Stimulated activated CD4-positive, alpha-beta T cell treated with anti-CD3 and anti-CD28 coated beads, Interleukin-15, amount 100 ng/mL, for 48 hours (primary cell): ENCODE measurements at regions not wholly inside any gene's neighbourhood (a gene's known extent, or its start where the extent isn't known, plus 50 kb on each side); places are given as distances from the start of the nearest gene placed in this dataset.

ENCODE experiments used
- DNase-seq, 2 donors: peaks; one replicate each; pipeline ENCODE4 v3.0.0-alpha.2; 2020; ENCODE audit warnings: low read depth in 2 of 2

DNA sequence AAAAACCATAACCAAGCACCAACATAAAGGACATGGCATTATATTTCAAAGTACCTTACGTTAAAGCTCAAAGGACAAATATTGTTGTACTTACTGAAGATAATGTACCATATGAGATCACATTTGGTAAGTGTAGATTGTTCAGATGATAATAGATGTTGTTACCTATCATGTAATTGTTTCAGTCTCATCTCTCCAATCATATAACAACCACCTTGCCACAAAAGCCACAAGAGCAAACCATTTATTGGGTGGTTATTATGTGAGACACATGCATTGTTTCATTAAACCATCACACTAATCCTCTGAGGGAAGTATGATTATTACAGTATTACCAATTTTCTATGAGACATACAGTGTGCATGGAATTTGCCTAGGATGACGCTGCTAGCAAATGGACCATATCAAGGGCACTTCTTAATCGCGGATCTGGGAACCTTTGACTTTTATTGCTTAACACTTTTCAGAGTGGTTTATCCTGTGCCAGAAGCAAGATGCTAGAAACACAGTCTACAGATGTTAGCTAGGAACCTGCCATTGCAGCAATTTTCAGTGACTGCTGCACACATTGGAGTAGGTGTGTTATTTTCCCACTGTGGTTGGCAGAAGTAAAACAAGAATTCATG is 149.8 kb upstream of the AKIRIN2 start:
- DNase-seq = no peak

DNA sequence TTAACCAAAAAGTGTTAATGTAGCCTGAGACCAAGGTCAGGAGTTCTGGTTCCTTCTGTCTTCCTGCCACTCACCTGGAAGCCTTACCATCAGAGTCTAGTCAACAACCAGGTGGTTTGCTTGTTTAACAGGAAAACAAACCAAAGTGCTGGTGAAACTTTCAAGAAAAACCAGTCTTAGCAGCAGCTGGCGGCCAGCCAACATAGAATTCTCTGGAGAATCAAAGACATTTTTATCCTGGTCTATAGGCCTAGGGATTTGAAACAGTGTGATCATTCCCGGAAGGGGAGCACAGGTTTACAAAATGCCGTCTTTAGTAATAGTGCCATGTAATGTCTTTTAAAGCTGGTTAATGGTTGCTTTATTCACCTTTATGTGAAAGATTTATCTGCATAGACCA is 146.6 kb upstream of the AKIRIN2 start:
- DNase-seq = no peak

DNA sequence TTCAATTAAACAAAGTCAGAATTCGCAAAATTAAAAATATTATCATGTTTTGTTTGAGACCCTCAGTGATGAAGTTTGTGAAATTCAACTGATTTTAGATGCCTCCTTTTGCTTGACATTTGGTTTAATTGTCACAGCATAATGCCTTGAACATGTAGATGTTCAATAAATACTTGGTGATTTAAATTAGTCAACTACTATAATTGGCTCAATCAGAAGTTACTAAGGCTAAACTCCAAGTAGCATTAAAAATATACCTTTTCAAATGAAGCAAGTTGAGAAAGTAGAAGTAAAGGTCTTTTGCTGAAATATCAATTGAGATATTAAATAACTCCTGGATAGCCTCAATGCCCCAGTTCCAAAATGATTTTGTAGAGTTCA is 145.8 kb upstream of the AKIRIN2 start:
- DNase-seq = no peak

DNA sequence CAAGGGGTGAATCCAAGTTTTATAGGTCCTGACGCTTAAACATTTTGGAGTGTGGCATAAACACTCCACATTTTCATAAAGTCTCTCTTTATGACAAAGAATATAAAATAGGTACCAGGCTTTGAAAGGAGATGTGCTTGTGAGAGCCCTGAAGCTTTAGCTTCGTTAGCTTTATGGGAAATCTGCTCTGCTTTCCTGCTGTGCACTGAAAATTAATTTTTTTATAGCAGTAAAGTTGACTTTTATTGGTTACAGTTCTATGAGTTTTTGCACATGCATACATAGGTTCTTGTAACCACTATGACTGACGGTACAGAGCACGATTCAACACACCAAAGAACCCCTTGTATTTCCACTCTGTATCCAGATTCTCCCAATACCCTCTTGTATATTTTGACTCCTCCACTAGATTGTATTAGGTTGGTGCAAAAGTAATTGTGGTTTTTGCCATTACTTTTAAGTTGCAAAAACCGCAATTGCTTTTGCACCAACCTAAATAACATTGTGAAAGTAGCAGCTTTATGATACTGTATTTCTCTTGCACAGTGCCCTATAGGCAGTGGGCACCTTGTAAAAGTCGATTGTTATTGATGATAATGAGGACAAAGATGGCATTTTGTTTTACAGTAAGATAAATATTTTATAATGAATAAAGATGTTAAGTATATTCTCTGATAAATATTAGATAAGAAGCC is 145.2 kb upstream of the AKIRIN2 start:
- DNase-seq = no peak

DNA sequence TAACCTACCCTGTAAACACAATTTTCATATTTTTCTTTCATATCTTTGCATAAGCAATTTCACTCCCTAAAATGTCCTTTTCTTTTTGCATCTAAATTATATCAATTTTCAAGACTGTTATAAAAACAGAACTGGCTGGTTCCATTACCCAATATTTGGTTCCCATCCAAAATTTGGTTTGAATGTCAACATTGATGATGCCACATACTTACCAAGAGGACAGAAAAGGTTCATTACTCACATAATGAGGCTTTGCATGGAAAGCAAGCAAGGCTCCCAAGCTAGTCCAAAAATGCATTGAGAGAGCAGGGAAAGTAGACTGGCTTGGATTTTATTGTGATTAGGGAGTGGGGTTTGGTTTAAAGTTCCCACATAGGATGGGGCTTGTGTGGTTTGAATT is 144.4 kb upstream of the AKIRIN2 start:
- DNase-seq = no peak

DNA sequence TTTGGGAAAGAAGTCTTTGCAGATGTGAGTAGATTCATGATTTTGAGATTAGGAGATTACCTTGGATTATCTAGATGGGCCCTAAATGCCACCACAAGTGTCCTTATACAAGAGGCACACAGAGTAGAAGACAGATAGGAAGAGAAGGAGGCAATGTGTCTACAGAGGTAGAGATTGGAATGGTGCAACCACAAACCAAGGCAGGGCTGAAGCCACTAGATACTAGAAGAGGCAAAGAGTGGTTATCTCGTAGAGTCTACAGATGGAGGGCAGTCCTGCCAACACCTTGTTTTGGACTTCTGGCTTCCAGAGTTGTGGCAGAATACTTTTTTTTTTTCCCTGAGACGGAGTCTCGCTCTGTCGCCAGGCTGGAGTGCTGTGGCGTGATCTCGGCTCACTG is 138.3 kb upstream of the AKIRIN2 start:
- DNase-seq = no peak

DNA sequence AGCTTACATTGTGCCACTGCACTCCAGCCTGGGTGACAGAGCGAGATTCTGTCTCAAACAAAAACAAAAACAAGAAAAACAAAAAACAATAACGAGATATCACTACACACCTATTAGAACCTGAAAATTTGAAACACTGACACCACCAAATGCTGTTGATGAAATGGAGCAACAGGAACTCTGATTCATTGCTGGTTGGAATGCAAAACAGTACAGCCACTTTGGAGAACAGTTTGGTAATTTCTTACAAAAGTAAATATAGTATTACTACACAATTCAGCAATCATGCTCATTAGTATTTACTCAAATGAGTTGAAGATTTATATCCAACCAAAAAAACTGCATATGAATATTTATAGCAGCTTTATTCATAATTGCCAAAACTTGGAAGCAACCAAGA is 135.8 kb upstream of the AKIRIN2 start:
- no peak for DNase-seq

DNA sequence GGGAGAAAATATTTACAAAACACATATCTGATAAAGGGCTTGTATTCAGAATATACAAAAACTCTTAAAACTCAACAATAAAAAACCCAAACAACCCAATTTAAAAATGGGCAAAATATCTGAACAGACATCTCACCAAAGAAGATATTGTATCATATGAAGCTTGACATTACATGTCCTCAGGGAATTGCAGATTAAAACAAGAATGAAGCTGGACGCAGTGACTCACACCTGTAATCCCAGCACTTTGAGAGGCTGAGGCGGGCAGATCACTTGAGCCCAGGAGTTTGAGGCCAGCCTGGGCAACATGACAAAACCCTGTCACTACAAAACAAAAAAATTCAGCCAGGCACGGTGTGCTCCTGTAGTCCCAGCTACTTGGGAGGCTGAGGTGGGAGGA is 135.4 kb upstream of the AKIRIN2 start:
- DNase-seq = no peak

DNA sequence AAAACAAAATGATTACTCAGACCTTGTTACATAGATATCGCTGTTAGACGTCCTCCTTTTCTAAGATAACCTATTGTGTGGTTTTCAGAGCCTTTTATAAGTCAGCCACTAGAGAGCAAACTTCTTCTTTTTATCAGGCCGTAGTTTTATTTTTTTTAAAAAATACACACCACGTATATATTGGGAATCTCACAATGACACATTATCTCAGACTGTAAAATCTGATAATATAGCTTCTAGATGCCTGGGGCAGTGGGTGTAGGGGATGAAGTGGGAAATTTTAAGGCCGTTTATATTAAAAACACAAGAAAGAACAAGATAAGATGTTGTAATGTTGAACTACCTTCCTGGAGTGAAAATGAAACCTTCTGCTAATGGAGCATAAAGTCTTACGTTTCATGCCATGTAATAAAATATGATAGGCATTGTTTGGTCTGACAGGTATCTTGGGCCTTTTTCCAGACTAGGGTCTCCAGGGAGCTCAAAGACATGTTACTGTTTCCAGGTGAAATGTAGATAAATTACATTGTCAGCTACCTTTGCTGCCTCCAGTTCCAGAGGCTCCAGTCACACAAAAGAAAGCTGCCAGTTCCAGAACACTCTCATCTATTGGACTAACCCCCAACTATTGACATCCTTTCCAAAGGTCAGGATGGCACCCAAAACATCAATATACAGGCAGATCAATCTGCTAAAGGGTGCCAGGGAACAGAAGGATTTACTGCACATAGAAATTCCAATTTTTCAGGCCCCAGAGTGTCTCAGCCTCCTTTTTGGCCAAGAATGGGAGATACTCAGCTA is 130.2 kb upstream of the AKIRIN2 start:
- no peak for DNase-seq

DNA sequence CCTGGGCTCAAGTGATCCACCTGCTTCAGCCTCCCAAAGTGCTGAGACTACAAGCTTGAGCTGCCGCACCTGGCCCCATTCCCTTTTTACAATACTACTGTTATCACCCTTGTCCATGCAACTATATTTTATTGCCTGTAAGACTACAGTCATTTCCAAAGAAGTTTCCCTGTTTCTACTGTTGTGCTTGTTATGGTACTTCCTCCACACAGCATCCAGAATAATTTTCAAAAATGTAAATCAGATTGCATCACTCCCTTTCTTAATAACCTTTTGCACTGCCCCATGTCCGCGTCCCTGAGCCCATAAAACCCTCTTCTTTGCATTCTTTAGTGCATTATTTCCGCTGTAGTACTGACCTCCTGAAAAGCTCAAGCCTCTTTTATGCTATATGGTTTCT is 128.9 kb upstream of the AKIRIN2 start:
- DNase-seq = no peak

DNA sequence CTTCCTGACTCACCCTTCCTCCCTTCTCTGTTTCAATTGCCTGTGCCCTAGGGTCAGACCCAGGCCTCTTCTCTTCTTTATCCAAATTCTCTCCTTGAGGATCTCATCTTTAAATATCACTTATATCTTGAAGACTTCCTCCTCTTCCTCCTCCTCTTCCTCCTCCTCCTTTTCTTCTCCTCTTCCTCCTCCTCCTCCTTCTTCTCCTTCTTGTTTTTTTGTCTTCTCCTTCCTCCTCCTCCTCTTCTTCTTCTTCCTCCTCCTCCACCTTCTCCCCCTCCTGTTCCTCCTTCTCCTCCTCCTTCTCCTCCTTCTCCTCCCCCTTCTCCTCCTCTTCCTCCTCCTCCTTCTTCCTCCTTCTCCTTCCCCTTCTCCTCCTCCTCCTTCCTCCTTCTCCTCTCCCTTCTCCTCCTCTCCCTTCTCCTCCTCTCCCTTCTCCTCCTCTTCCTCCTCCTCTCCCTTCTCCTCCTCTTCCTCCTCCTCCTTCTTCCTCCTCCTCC is 127.6 kb upstream of the AKIRIN2 start:
- DNase-seq = no peak

DNA sequence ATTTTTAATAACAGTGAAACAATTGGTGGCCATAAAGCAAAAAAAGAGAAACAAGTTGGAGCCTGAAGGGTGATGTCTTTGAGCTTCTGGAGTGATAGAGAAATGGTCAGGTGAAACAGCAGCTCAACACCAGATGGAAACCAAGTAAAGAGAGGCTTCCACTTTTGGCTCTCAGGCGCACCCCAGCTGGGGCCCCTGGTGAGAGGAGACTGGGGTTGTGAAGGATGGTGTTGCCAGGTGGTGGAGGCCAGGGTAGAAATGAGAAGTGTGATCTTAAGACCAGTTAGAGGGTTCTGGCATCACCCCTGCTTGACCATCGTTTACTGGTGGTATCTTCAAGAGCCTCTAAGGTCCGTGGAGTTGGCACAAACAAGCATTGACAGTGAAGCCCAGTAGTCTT is 126.0 kb upstream of the AKIRIN2 start:
- no peak for DNase-seq

DNA sequence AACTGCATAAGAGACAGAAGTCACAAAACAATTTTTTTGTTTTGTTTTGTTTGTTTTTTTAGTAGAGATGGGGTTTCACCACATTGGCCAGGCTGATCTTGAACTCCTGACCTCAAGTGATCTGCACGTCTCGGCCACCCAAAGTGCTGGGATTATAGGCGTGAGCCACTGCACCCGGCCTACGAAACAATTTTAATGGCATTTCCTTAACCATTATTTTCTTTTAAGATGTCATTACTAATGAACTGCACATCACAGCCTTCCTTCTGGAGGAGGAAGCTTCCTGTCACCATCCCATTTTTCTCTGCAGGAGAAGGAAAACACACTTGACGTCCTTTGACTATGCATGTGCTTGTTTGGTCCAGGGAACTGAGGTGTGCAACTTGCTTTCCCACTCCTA is 125.3 kb upstream of the AKIRIN2 start:
- DNase-seq = no peak

DNA sequence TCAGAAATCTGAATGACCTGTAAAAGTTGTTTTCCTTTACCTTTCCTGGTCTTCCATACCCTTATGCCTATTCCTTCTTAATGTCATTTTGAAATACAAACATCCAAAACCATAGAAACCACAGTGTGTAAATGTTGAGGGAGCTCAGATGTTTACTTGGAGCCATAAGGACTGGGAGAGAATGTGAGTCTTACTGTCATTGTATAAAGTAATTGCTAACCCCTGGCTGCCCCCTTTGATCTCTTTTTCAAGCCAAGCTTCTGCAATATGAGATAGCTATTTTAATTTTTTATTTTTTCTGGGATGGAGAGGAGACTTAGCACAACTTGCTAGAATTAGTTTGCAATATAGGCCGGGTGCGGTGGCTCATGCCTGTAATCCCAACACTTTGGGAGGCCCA is 124.4 kb upstream of the AKIRIN2 start:
- no peak for DNase-seq

DNA sequence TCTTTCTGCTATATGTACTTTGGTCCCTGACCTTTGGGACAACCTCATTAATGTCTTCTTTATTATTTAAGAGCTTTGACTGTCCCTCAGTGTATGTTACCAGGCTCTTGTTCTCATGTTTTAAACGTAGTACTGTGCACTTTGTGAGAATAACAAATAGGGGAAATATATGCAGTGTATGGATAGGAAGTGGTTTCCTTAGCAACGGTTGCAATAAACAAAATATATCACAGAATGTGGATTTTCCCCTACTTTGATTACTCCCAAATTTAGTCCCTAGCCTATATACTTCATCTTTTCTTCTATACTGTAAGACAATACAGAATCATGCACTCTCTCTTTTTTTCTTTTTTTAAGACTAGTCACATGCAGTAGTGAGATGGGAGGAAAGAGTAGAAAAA is 123.8 kb upstream of the AKIRIN2 start:
- DNase-seq = no peak

DNA sequence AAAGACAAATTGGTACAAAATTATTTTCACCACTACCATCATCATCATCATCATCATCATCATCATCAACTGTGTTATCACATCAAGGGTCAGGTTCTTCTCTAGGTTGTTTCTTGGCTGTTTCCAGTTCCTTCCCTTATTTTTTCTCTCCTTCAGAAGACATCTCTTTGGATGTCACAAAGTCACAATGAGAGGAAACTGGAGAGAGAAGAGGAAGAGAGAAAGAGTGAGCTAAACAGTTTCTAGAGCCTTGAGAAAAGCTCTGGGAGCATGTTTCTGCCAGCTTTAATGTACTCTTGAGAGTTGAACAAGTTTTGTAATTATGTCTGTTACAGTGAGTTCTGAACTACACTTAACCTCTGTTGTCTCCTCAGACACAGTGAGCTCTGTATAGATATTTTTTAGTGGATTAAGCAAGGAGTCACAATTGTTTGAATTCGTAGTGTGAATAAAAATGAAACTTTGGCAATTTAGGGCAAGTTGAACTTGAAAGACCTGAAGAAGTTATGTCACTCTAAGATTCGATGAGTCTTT is 123.0 kb upstream of the AKIRIN2 start:
- no peak for DNase-seq

DNA sequence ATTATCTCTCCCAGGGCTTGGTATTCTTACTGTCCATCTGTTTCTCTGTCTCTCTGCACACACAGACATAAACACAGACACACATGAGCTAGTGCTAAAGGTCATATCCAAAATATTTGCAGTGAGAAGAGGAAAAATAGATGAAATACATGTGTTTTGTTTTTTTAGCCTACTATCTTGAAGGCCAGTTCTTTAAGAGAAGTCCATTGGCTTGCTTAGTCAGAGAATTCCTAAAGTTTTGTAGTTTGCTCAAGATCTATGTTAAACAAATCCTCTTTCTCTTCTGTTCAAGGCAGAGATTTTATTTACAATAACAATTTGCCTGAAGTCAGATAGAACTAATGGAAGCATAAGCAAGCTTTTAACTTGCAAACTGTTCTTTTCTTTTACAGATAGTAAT is 120.0 kb upstream of the AKIRIN2 start:
- no peak for DNase-seq

DNA sequence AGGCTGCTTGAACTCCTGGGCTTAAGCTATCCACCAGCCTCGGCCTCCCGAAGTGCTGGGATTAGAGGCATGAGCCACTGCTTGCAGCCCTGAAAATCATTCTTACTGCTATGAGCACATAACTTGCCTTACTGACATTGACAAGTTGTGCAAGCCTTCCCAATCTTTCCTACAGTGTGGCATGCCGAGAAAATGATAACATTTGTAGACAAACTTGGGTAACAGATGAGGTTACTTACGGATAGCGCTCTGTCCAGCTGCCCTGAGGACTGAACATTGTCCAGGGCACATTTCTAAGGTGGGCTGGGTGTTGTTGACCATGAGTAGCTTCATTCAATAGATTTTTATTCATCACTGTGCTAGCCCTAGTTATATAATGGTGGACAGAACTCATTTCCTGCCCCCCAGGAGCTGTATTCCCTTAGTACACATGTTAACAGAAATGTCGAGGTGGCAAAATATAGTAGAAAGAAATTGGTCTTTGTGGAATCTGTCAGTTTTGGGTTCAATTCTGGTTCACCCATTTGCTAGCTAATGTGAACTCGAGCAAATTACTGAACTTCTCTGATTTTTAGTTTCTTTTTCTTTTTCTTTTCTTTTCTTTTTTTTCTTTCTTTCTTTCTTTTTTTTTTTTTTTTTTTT is 118.4 kb upstream of the AKIRIN2 start:
- DNase-seq = no peak

DNA sequence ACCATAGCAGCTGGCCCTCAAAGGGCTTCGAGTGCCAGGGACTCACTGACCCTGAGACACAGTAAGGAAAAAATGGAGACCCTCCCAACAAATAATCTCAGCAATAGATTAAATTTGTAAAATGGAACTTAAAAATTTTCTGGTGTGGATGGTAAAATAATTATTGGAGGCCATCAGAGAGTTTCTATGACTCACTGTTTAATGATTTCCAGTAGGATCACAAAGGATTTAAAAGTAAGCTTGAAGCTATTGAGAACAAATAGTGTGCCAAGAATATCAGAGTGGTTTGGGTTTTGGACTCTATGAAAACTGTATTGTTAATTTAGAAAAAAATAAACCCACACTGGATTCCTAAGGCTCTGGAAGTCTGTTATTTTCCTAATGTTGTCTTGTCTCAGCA is 115.2 kb upstream of the AKIRIN2 start:
- DNase-seq = no peak

DNA sequence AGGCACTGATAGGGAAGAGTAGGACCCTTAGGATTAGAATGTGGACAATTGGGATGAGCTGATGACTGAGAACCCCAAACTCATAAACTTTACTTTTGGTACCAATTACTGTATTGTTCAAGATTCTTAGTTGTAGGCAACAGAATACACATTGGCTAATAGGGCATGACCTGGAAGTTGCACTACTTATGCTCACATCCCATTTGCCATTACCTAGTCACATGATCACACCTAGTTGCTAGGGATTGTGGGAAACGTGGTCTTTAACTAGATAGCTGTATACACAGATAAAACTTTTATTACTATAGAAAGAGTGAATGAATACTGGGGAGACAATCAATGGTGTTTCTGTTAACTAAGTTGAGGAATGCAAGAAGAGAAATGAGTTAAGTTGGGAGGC is 113.4 kb upstream of the AKIRIN2 start:
- DNase-seq = no peak

DNA sequence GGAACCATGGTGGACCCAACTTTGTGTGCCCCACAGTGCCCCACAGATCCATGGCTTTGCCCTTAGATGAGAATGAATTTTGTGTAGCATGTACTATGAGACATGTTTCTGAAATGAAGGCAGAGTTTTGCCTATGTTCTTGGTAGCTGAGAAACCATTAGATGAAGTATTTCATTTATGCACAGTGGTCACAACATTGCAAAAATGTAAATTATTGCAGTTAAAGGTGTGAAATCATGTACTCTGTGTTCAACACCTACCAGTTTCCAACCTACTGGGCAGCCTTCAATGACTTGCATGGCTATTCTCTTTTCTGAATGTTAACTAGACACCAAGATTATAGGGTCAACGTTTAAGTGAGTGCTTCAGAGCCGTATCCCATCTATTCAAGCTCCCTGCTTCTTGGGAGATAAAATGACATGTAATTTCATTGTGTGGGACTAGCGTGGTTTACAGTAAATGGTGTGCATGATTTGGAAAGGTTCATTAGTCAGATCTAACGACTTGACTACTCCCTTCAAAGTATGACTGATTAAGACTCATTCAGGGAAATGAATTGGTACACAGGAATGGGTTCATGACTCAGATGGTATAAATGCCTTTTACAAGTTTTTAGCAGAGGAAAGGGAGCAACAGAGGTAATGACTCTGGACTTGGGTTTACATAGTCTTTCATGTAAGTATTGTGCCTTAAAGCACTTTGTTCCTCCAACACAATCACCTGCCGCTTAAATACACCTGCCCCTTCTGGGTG is 106.1 kb upstream of the AKIRIN2 start:
- DNase-seq = no peak

DNA sequence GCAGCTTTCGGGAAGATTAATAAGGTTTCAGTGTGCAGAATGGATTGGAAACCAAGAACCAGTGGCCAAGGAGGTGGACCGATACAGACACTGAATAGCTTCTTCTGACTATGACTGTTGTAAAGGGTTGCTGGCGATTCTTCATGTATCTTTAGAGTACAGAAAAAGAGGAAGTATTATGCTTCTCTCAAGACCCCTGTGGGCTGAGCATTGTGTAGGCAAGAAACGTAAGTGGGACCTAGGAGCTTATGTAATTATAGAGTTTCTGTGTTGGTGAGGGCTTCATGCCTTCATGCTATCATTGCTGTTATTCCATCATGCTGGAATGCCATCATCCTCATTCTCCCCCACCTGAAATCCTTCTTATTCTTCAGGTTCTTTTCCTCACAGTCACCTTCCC is 105.4 kb upstream of the AKIRIN2 start:
- no peak for DNase-seq
